Colonic mucosa (tissue), 4 donors: ENCODE measurements at regions not wholly inside any gene's neighbourhood (a gene's known extent, or its start where the extent isn't known, plus 50 kb on each side); places are given as distances from the start of the nearest gene placed in this dataset.

Experiments used
- DNase-seq: peaks from one replicate; pipeline ENCODE4 v3.0.0-alpha.2; 2020
- H3K27ac ChIP-seq: fragments of 200-600 bp; one replicate; pipeline ENCODE4 v1.8.0; 2021
- H3K27me3 ChIP-seq: fragments of 200-600 bp; one replicate; pipeline ENCODE4 v1.8.0; 2021
- H3K36me3 ChIP-seq: fragments of 200-600 bp; one replicate; pipeline ENCODE4 v1.8.0; 2021
- H3K4me1 ChIP-seq: fragments of 200-600 bp; one replicate; pipeline ENCODE4 v1.8.0; 2021; ENCODE audit warnings: mild to moderate bottlenecking
- H3K4me3 ChIP-seq: fragments of 200-600 bp; one replicate; pipeline ENCODE4 v1.8.0; 2021
- H3K9ac ChIP-seq, 2 donors: one replicate each; pipeline ENCODE4 v1.7.0; 2013; ENCODE audit warnings: control low read depth in 2 of 2, low read depth in 2 of 2, low read length in 2 of 2
- H3K9me3 ChIP-seq: fragments of 200-600 bp; one replicate; pipeline ENCODE4 v1.8.0; 2021
- intact Hi-C: fragments of 100-400 bp; cut with DNase I; formaldehyde crosslinking; loops from one replicate; pipeline ENCODE4 v1.14.1; 2022
- TF ChIP-seq, protein P1 (sequence below): fragments of 200-600 bp; IDR thresholded peaks from one replicate; pipeline ENCODE4 v1.8.0; 2022; ENCODE audit warnings: antibody characterized with exemption, mild to moderate bottlenecking
- donor health status: healthy.
- donor health status: DM: no; HTN: no; CAD: no.
- donor health status: DM: no; HTN: no; CAD: no.

DNA sequence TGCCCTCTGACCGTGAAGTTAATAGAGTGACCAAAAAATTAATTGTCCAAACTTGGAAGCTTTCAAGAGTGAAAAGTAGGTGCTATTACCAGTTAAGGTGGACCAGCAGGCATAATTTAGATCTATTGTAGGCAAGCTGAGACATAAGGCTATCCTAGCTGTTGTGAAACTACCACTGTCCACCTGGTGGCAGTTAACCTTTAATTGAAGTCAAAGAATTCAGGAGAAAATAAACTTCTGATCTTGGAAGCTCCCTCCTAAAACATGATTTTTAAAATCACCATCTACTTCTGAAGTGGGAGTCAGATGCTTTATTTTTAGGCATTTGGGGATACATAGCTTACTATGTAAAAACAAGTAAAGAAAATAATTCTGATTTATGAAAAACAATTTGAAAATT, 636.3 kb upstream of the HTR2C start:
- Histone ChIP-seq H3K27me3 (no peaks in the 10 kb centered on the region), H3K4me3 (no peak overlapping the region), H3K9ac (no peak overlapping the region), H3K9me3 (no peaks in the 10 kb centered on the region), H3K4me1 (no peaks in the 10 kb centered on the region), H3K36me3 (no peaks in the 10 kb centered on the region), H3K27ac (no peak overlapping the region)
- DNase-seq = no peak
- intact Hi-C loops = loop anchor here (10.0 kb wide), 1 partner anchor 127 kb away; no protein-coding TSS in a partner anchor
- TF ChIP-seq, protein P1, sequence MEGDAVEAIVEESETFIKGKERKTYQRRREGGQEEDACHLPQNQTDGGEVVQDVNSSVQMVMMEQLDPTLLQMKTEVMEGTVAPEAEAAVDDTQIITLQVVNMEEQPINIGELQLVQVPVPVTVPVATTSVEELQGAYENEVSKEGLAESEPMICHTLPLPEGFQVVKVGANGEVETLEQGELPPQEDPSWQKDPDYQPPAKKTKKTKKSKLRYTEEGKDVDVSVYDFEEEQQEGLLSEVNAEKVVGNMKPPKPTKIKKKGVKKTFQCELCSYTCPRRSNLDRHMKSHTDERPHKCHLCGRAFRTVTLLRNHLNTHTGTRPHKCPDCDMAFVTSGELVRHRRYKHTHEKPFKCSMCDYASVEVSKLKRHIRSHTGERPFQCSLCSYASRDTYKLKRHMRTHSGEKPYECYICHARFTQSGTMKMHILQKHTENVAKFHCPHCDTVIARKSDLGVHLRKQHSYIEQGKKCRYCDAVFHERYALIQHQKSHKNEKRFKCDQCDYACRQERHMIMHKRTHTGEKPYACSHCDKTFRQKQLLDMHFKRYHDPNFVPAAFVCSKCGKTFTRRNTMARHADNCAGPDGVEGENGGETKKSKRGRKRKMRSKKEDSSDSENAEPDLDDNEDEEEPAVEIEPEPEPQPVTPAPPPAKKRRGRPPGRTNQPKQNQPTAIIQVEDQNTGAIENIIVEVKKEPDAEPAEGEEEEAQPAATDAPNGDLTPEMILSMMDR = no peak

DNA sequence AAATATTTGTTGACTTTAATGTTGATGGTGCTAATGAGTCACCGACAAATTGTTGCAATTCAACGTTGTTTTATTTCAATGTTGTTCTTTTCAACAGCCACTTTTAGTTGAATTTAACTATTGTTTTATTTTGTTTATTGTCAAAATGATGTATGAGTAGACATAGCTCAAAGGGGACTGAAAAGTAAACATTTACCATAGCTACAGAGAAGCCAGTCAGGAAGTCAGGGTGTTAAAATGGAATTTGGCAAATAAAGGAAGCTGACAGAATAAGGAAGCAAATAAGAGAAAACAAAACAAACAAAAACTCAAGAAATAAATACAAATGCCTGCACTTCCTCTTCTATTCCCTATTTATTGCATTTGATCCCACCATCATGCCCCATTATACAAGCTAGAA, 648.4 kb upstream of the HTR2C start:
- Histone ChIP-seq H3K27me3 (no peaks in the 10 kb centered on the region), H3K36me3 (no peaks in the 10 kb centered on the region), H3K4me1 (no peaks in the 10 kb centered on the region), H3K9me3 (no peaks in the 10 kb centered on the region), H3K27ac (no peak overlapping the region), H3K9ac (no peak overlapping the region), H3K4me3 (no peak overlapping the region)
- intact Hi-C loops = no loop called here
- no peak for DNase-seq
- TF ChIP-seq, protein P1 = no peak

DNA sequence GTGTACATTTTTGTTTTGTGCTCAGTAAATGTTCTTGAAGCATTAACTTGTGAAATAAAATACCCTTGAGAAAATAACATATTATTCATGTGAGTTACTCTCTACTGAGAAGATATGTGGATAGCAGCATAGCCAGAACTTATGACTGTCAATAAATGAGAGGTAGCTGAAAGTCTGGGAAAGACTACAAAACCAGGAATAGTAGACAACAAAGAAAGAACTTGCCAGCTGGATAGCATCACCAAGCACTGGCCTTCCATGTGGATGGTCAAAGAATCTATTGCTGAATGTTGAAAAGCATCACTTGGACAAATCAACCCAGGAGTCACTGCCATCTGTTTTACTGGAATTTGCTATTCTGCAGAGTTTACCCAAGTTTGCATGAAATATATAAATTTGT, 650.0 kb upstream of the HTR2C start:
- Histone ChIP-seq H3K4me1 (no peaks in the 10 kb centered on the region), H3K9me3 (no peaks in the 10 kb centered on the region), H3K36me3 (no peaks in the 10 kb centered on the region), H3K4me3 (no peak overlapping the region), H3K27me3 (no peaks in the 10 kb centered on the region), H3K9ac (no peak overlapping the region), H3K27ac (no peak overlapping the region)
- TF ChIP-seq, protein P1 = no peak
- intact Hi-C loops = no loop called here
- no peak for DNase-seq

DNA sequence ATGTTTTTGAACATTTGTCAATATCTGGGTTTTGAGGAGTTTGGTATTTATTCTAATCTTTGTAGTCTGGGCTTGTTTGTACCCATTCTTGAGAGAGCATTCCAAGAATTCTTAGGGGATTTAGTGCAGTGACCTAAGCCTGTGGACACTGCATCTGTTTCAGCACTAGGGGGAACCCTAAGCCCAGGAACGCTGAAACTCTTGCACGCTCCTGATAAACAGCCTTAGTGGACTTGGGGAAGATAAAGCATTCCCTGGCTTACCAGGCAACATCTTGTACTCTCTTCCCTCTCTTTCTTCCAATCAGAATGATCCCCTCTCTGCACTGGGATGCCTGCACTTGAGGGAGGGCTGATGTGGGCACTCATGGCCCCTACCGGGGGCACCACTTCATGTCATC, 654.9 kb upstream of the HTR2C start:
- H3K4me1 ChIP-seq = no peaks in the 10 kb centered on the region
- H3K36me3 ChIP-seq = no peaks in the 10 kb centered on the region
- H3K27ac ChIP-seq = no peak overlapping the region
- intact Hi-C loops = no loop called here
- peak; percentile 29 for DNase-seq
- H3K9ac ChIP-seq = no peak overlapping the region
- TF ChIP-seq, protein P1 = peak; percentile 54
- H3K27me3 ChIP-seq = no peaks in the 10 kb centered on the region
- H3K4me3 ChIP-seq = no peak overlapping the region
- H3K9me3 ChIP-seq = no peaks in the 10 kb centered on the region

DNA sequence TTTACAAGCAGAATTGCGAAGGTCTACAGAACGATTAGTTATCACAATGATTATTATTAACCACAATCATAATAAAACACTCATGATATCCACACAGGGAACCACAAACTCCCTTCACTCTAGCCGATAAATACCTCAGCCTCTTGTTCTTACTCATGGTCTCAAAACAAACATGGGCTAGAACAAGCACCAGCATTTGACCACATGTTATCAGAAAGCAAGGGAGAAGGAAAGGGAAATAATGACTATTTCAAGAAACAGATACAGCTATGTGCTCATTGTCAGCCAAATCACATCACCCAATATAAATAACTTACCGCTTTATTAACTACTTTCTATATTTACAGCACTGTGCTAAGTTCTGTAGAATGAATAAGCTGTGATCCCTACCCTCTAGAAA, 663.2 kb upstream of the HTR2C start:
- intact Hi-C loops = no loop called here
- TF ChIP-seq, protein P1 = no peak
- Histone ChIP-seq H3K9me3 (no peaks in the 10 kb centered on the region), H3K27me3 (no peaks in the 10 kb centered on the region), H3K27ac (no peak overlapping the region), H3K4me3 (no peak overlapping the region), H3K4me1 (no peaks in the 10 kb centered on the region), H3K36me3 (no peaks in the 10 kb centered on the region), H3K9ac (no peak overlapping the region)
- no peak for DNase-seq

DNA sequence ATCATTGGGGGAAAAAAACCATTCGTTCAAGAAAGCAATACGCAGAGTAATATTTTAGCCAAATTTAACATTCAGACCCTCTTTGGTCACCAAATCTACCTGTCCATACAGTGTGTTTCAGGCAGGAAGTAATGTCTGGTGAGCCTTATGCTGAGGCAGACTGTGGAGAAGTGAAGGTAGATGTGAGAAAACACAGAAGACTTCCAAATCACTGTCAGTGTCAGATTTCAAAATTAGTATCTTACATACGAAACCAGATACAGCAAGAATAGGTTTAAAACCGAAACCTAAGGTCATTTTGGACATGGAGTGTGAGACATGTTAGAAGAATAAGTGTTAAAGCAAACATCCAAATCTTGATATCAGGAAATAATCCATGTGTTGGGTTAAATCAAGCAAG, 664.5 kb upstream of the HTR2C start:
- Histone ChIP-seq H3K9me3 (no peaks in the 10 kb centered on the region), H3K27ac (no peak overlapping the region), H3K4me1 (no peaks in the 10 kb centered on the region), H3K4me3 (no peak overlapping the region), H3K36me3 (no peaks in the 10 kb centered on the region), H3K27me3 (no peaks in the 10 kb centered on the region), H3K9ac (no peak overlapping the region)
- no peak for DNase-seq
- intact Hi-C loops = no loop called here
- TF ChIP-seq, protein P1 = no peak
